Hepatocyte (in vitro differentiated cells): ENCODE measurements at regions not wholly inside any gene's neighbourhood (a gene's known extent, or its start where the extent isn't known, plus 50 kb on each side); places are given as distances from the start of the nearest gene placed in this dataset.

Source experiments
- CTCF ChIP-seq: fragments of 200-600 bp; sonication (generic); IDR thresholded peaks from 2 replicates; pipeline ENCODE4 v1.5.1; 2016; ENCODE audit warnings: antibody characterized with exemption, mild to moderate bottlenecking; ENCODE audit not compliant: poor library complexity
- EZH2 ChIP-seq: fragments of 200-600 bp; sonication (generic); IDR thresholded peaks from 2 replicates; pipeline ENCODE4 v1.6.1; 2016; ENCODE audit warnings: antibody characterized with exemption, mild to moderate bottlenecking, borderline replicate concordance
- EZH2phosphoT487 ChIP-seq: fragments of 200-600 bp; sonication (generic); IDR thresholded peaks from one replicate; pipeline ENCODE4 v1.6.1; 2018; ENCODE audit warnings: antibody characterized with exemption, mild to moderate bottlenecking, low read depth, moderate library complexity; ENCODE audit not compliant: unreplicated experiment, severe bottlenecking

GRCh38 chr7:41820111-41820671 lies 117.3 kb upstream of the INHBA start:
- TF ChIP-seq CTCF, result no peak
- no peak for TF ChIP-seq EZH2phosphoT487
- no peak for TF ChIP-seq EZH2
